Sigmoid colon (tissue), 4 donors: ENCODE measurements at regions not wholly inside any gene's neighbourhood (a gene's known extent, or its start where the extent isn't known, plus 50 kb on each side); places are given as distances from the start of the nearest gene placed in this dataset.

Experiments used
- EP300 ChIP-seq, 4 donors: sonication (generic); formaldehyde crosslinking; IDR thresholded peaks; one replicate each; pipeline ENCODE4 v1.6.1; 2017; ENCODE audit warnings: antibody characterized with exemption in 4 of 4
- POLR2A ChIP-seq, 2 donors: fragments of 450-650 bp; IDR thresholded peaks; one replicate each; pipeline ENCODE4 v1.6.1; 2016; ENCODE audit warnings: antibody characterized with exemption in 2 of 2, mild to moderate bottlenecking in 2 of 2, moderate library complexity in 2 of 2
- POLR2AphosphoS5 ChIP-seq, 4 donors: sonication (generic); formaldehyde crosslinking; IDR thresholded peaks; one replicate each; pipeline ENCODE4 v1.6.1; 2017; ENCODE audit warnings: antibody characterized with exemption in 4 of 4
- TF ChIP-seq, protein P1 (sequence below), 4 experiments: fragments of 450-650 bp in 3 of 4; fragments of 200-600 bp in 1 of 4; IDR thresholded peaks; one replicate each; pipeline ENCODE4 v1.5.1; 2016 to 2019; ENCODE audit warnings: antibody characterized with exemption in 4 of 4, mild to moderate bottlenecking in 3 of 4, moderate library complexity in 2 of 4

DNA sequence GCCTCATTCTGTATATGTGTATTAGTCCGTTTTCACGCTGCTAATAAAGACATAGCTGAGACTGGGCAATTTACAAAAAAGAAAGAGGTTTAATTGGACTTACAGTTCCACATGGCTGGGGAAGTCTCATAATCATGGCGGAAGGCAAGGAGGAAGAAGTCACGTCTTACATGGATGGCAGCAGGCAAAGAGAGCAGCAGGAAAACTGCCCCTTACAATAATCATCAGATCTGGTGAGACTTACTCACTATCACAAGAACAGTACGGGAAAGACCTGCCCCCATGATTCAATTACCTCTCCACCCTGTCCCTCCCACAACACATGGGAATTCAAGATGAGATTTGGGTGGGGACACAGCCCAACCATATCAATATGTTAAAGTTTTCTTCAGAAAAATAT lies 49.8 kb upstream of the GPBP1 start:
- TF ChIP-seq POLR2A (IDR thresholded peaks at IDR 0.05), result no peak
- TF ChIP-seq POLR2AphosphoS5 (IDR thresholded peaks at IDR 0.05), result no peak
- TF ChIP-seq EP300 (IDR thresholded peaks at IDR 0.05), result no peak
- TF ChIP-seq, protein P1, sequence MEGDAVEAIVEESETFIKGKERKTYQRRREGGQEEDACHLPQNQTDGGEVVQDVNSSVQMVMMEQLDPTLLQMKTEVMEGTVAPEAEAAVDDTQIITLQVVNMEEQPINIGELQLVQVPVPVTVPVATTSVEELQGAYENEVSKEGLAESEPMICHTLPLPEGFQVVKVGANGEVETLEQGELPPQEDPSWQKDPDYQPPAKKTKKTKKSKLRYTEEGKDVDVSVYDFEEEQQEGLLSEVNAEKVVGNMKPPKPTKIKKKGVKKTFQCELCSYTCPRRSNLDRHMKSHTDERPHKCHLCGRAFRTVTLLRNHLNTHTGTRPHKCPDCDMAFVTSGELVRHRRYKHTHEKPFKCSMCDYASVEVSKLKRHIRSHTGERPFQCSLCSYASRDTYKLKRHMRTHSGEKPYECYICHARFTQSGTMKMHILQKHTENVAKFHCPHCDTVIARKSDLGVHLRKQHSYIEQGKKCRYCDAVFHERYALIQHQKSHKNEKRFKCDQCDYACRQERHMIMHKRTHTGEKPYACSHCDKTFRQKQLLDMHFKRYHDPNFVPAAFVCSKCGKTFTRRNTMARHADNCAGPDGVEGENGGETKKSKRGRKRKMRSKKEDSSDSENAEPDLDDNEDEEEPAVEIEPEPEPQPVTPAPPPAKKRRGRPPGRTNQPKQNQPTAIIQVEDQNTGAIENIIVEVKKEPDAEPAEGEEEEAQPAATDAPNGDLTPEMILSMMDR (IDR thresholded peaks at IDR 0.05), result no peak
